HepG2 (cell line): ENCODE measurements at regions not wholly inside any gene's neighbourhood (a gene's known extent, or its start where the extent isn't known, plus 50 kb on each side); places are given as distances from the start of the nearest gene placed in this dataset.

Experiments
- ATAC-seq: fragments of 200-7000 bp; cut with Tn5 transposase; 3 replicates; pipeline ENCODE4 v1.9.1; 2020; ENCODE audit warnings: mild to moderate bottlenecking, moderate library complexity
- BruUV-seq: library from RNA; stranded (reverse); fragments of 400-500 nt; replicated peaks from 2 replicates; lab custom pipeline; 2021; lab: Mats Ljungman, UMichigan
- CTCF ChIA-PET: fragments of 300-600 bp; formaldehyde crosslinking; extraction: SDS; loops from one replicate; lab custom pipeline; 2021; ENCODE audit warnings: low total read pairs, inconsistent platforms, low intra/inter-chr PET ratio; lab: Yijun Ruan, JAX
- POLR2A ChIA-PET: fragments of 350-600 bp; sonication (Branson Sonifier 250); formaldehyde crosslinking; loops from one replicate; lab custom pipeline; 2020; ENCODE audit warnings: antibody characterized with exemption, inconsistent platforms; lab: Yijun Ruan, JAX
- DNase-seq: peaks from one replicate; pipeline ENCODE4 v3.0.0-alpha.2; 2015; ENCODE audit warnings: low spot score
- FAIRE-seq: peaks from 3 replicates; lab custom pipeline; 2011; peaks lifted over from hg19 to GRCh38; lab: Jason Lieb, UNC
- H2AFZ ChIP-seq: one replicate; pipeline ENCODE4 v1.6.1; 2011; ENCODE audit warnings: low read length, inconsistent platforms
- H3K27ac ChIP-seq: fragments of 300-600 bp; 3 replicates; pipeline ENCODE4 v1.8.0; 2011; ENCODE audit warnings: mixed run types, mild to moderate bottlenecking, mixed read lengths, low read length, inconsistent platforms; ENCODE audit not compliant: insufficient read depth; ENCODE audit errors: extremely low read length
- H3K27me3 ChIP-seq, 2 experiments: fragments of 200-600 bp in 1 of 2; 2 replicates in 1 of 2; 3 replicates in 1 of 2; pipeline versions ENCODE4 v1.6.0 to v1.8.0; 2011; ENCODE audit warnings: low read length in 2 of 2, mild to moderate bottlenecking in 2 of 2, moderate library complexity in 2 of 2, inconsistent platforms in 1 of 2; ENCODE audit not compliant: insufficient read depth in 2 of 2, control insufficient read depth in 1 of 2
- H3K36me3 ChIP-seq, 2 experiments: fragments of 200-600 bp in 1 of 2; replicated peaks in 1 of 2; 2 replicates in 1 of 2; 3 replicates in 1 of 2; pipeline versions ENCODE4 v1.5.1 to v1.8.0; 2011; ENCODE audit warnings: low read length in 2 of 2, inconsistent platforms in 1 of 2; ENCODE audit not compliant: insufficient read depth in 2 of 2, control insufficient read depth in 1 of 2
- H3K4me1 ChIP-seq: 2 replicates; pipeline ENCODE4 v1.5.1; 2012; ENCODE audit warnings: low read length, inconsistent platforms; ENCODE audit not compliant: insufficient read depth
- H3K4me2 ChIP-seq: 2 replicates; pipeline ENCODE4 v1.6.0; 2011; ENCODE audit warnings: low read depth, low read length, inconsistent platforms
- H3K4me3 ChIP-seq, 3 experiments: fragments of 200-600 bp in 1 of 3; sonication (generic), shearing (Covaris generic) in 1 of 3; replicated peaks in 1 of 3; 2 replicates each; pipeline ENCODE4 v1.5.1; 2011 to 2016; ENCODE audit warnings: low read length in 3 of 3, inconsistent platforms in 2 of 3, low read depth in 2 of 3, mild to moderate bottlenecking in 2 of 3, control low read depth in 1 of 3, mixed read lengths in 1 of 3; ENCODE audit not compliant: insufficient read depth in 1 of 3
- H3K79me2 ChIP-seq: one replicate; pipeline ENCODE4 v1.6.1; 2011; ENCODE audit warnings: low read length, inconsistent platforms; ENCODE audit not compliant: insufficient read depth
- H3K9ac ChIP-seq: 2 replicates; pipeline ENCODE4 v1.6.0; 2011; ENCODE audit warnings: mild to moderate bottlenecking, low read depth, low read length, inconsistent platforms; ENCODE audit not compliant: insufficient read depth
- H3K9me3 ChIP-seq: 2 replicates; pipeline ENCODE4 v1.5.1; 2012; ENCODE audit warnings: mild to moderate bottlenecking, low read length
- H4K20me1 ChIP-seq: 2 replicates; pipeline ENCODE4 v1.6.0; 2011; ENCODE audit warnings: inconsistent platforms, mild to moderate bottlenecking, low read length, moderate library complexity; ENCODE audit not compliant: insufficient read depth
- CAMTA2 ChIP-seq: sonication (generic); formaldehyde crosslinking; IDR thresholded peaks from 2 replicates; pipeline ENCODE4 v1.4.0; 2020; ENCODE audit warnings: mild to moderate bottlenecking, missing genetic modification reagents, borderline replicate concordance
- MAFF ChIP-seq: IDR thresholded peaks from 2 replicates; pipeline ENCODE4 v1.6.1; 2011; ENCODE audit warnings: low read depth, low read length, improper control_type of control experiment
- MAFK ChIP-seq, 2 experiments: IDR thresholded peaks in 1 of 2; conservative IDR thresholded peaks in 1 of 2; 2 replicates each; pipeline ENCODE4 v1.6.1; 2011; ENCODE audit warnings: improper control_type of control experiment in 2 of 2, low read length in 2 of 2
- NKX3-1 ChIP-seq: sonication (generic); formaldehyde crosslinking; IDR thresholded peaks from 2 replicates; pipeline ENCODE4 v1.5.0; 2020; ENCODE audit warnings: missing genetic modification reagents
- PBX3 ChIP-seq: sonication (generic); formaldehyde crosslinking; IDR thresholded peaks from 2 replicates; pipeline ENCODE4 v1.8.1; 2023; ENCODE audit warnings: missing genetic modification reagents, inconsistent platforms, borderline replicate concordance
- RAD51 ChIP-seq: fragments of 450-650 bp; IDR thresholded peaks from 2 replicates; pipeline ENCODE4 v1.6.1; 2016; ENCODE audit warnings: borderline replicate concordance
- REXO4 ChIP-seq: sonication (generic); formaldehyde crosslinking; IDR thresholded peaks from 2 replicates; pipeline ENCODE4 v1.8.0; 2022; ENCODE audit warnings: missing genetic modification reagents, mild to moderate bottlenecking, borderline replicate concordance
- SCMH1 ChIP-seq: sonication (generic); formaldehyde crosslinking; IDR thresholded peaks from 2 replicates; pipeline ENCODE4 v1.9.0; 2021; ENCODE audit warnings: missing genetic modification reagents, mild to moderate bottlenecking, borderline replicate concordance
- SMAD3 ChIP-seq: sonication (generic); formaldehyde crosslinking; IDR thresholded peaks from 2 replicates; pipeline ENCODE4 v1.4.0; 2020; ENCODE audit warnings: missing genetic modification reagents
- TOE1 ChIP-seq: sonication (generic); formaldehyde crosslinking; IDR thresholded peaks from 2 replicates; pipeline ENCODE4 v1.4.0; 2020; ENCODE audit warnings: mild to moderate bottlenecking, missing genetic modification reagents
- ZMYM2 ChIP-seq: sonication (generic); formaldehyde crosslinking; IDR thresholded peaks from 2 replicates; pipeline ENCODE4 v1.8.0; 2022; ENCODE audit warnings: mild to moderate bottlenecking, missing genetic modification reagents
- ZNF446 ChIP-seq: sonication (generic); formaldehyde crosslinking; IDR thresholded peaks from 2 replicates; pipeline ENCODE4 v1.5.0; 2020; ENCODE audit warnings: mild to moderate bottlenecking, missing genetic modification reagents
- ZNF512B ChIP-seq: sonication (generic); formaldehyde crosslinking; IDR thresholded peaks from 2 replicates; pipeline ENCODE4 v1.5.1; 2020; ENCODE audit warnings: missing genetic modification reagents, mild to moderate bottlenecking, borderline replicate concordance
- ZNF607 ChIP-seq: sonication (generic); formaldehyde crosslinking; IDR thresholded peaks from 2 replicates; pipeline ENCODE4 v1.5.1; 2020; ENCODE audit warnings: missing genetic modification reagents, mild to moderate bottlenecking, borderline replicate concordance
- WGBS: methylation state at CpG from one replicate; pipeline ENCODE4 v1.1.6; 2017; ENCODE audit warnings: low lambda C conversion rate; 5-methylcytosine and 5-hydroxymethylcytosine counted together
- in situ Hi-C: cut with HindIII; loops from 2 replicates; pipeline ENCODE4 v1.10.0; 2017; ENCODE audit warnings: low pct_unique_long_range_greater_than_20kb; ENCODE audit not compliant: extremely low pct_ligation_motif_present
- intact Hi-C: fragments of 100-400 bp; cut with micrococcal nuclease; formaldehyde crosslinking; loops from one replicate; pipeline ENCODE4 v1.10.0; 2022; ENCODE audit not compliant: unreplicated experiment

- TF ChIP-seq MAFK (conservative IDR thresholded peaks at IDR 0.05 in 1 of 2, IDR thresholded peaks at IDR 0.05 in 1 of 2; ENCODE audit: low read length in 2 of 2) (peak; percentile 12 to 68; a peak in 2 of 4 replicates), MAFF (0 out of 2 replicates have a peak, but pooled peaks have one; percentile 13), NKX3-1 (CRISPR knock-in tag) (no peak)
- H3K4me1 ChIP-seq, result no peaks in the 10 kb centered on the region
- no peak overlapping the region for H2AFZ ChIP-seq
- H3K36me3 ChIP-seq, result no peaks in the 10 kb centered on the region
- H3K27ac ChIP-seq, result no peak overlapping the region
- no TSS peak for BruUV-seq
- no peaks in the 10 kb centered on the region for H4K20me1 ChIP-seq
- H3K79me2 ChIP-seq, result no peaks in the 10 kb centered on the region
- H3K4me2 ChIP-seq, result no peak overlapping the region
- ChIA-PET POLR2A (no interaction called here), CTCF (no interaction called here)
- H3K9me3 ChIP-seq, result no peaks in the 10 kb centered on the region
- ATAC-seq, result no peak
- in situ Hi-C loops, result no loop called here
- DNase-seq, result no peak
- H3K27me3 ChIP-seq, result no peaks in the 10 kb centered on the region
- no peak for FAIRE-seq
- H3K4me3 ChIP-seq, result no peak overlapping the region
- H3K9ac ChIP-seq, result no peak overlapping the region
- intact Hi-C loops, result no loop called here
These were observed 734.6 kb upstream of the SLITRK1 start for GRCh38 chr13:84616864-84617263.

- FAIRE-seq (no peak), ATAC-seq (no peak), DNase-seq (no peak)
- no peak overlapping the region for H2AFZ ChIP-seq
- H3K36me3 ChIP-seq, result no peaks in the 10 kb centered on the region
- no peak overlapping the region for H3K4me3 ChIP-seq
- no peaks in the 10 kb centered on the region for H3K4me1 ChIP-seq
- H3K79me2 ChIP-seq, result no peaks in the 10 kb centered on the region
- ChIA-PET POLR2A (no interaction called here), CTCF (no interaction called here)
- H3K9ac ChIP-seq, result no peak overlapping the region
- no peaks in the 10 kb centered on the region for H3K9me3 ChIP-seq
- in situ Hi-C loops, result no loop called here
- intact Hi-C loops, result no loop called here
- WGBS, result 0% methylated on average over 1 of the region's 1 CpG
- BruUV-seq, result no TSS peak
- H3K4me2 ChIP-seq, result no peak overlapping the region
- no peaks in the 10 kb centered on the region for H4K20me1 ChIP-seq
- H3K27me3 ChIP-seq, result no peaks in the 10 kb centered on the region
- H3K27ac ChIP-seq, result no peak overlapping the region
- TF ChIP-seq ZNF446 (no peak), TOE1 (CRISPR knock-in tag) (no peak), ZMYM2 (no peak), SMAD3 (CRISPR knock-in tag) (no peak), ZNF512B (CRISPR knock-in tag) (no peak), PBX3 (no peak), REXO4 (no peak), SCMH1 (CRISPR knock-in tag) (no peak), ZNF607 (no peak), CAMTA2 (CRISPR knock-in tag) (no peak), RAD51 (no peak)
These were observed 727.4 kb upstream of the SLITRK1 start for GRCh38 chr13:84609716-84610115.
